SKM-1 treated with dmso at 0.1 percent for 144 hours (cell line): ENCODE measurements at regions not wholly inside any gene's neighbourhood (a gene's known extent, or its start where the extent isn't known, plus 50 kb on each side); places are given as distances from the start of the nearest gene placed in this dataset.
"Not testable (repeated sequence)": the region's sequence is repeated elsewhere in the genome, so short reads cannot be mapped to it uniquely, and the experiment has no call there.

ENCODE experiments used
- DNase-seq: peaks from one replicate; lab custom pipeline; 2025; ENCODE audit not compliant: unreplicated experiment; lab: John Stamatoyannopoulos, UW

- no peak for DNase-seq
Measured at GRCh38 chr4:17246656-17247055, 265.2 kb downstream of the QDPR start.

DNA sequence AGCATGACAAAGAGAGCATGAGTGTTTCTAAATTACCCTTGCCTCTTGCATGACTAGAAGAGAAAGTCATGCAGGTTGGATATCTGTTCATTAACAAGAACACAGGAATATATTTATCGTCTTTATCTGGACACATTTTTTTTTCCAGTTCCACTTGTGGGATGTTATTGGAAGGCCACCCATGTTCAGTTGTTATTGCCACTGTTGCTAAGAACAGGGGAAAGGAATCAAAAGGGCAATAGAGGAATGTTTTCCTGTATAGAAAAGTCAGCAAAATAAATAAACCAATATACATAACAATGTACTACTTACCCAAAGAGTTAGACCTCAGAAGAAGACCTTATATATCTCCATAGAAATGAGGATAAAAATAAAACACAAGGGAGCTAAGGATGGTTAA lies 270.1 kb downstream of the QDPR start:
- no peak for DNase-seq

DNA sequence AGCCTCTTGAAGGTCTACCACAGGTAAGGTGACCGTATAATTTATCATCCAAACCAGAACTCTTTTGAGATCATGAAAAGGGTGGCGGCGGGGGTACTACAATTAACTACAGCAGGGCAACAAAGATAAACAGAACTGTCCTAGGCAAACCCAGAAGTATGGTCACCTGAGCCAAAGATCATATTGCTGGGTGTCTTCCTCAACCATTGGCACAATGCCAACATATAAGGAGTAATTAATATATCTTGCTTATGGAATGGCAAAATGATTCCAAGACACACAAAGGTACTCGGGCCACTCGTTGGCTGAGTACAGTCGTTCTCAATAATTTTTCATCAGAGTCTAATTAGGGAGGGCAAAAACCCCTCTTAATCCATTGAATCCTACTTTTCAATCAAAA lies 273.3 kb downstream of the QDPR start:
- no peak for DNase-seq

GRCh38 chr4:17236686-17237085 lies 275.2 kb downstream of the QDPR start:
- no peak for DNase-seq

DNA sequence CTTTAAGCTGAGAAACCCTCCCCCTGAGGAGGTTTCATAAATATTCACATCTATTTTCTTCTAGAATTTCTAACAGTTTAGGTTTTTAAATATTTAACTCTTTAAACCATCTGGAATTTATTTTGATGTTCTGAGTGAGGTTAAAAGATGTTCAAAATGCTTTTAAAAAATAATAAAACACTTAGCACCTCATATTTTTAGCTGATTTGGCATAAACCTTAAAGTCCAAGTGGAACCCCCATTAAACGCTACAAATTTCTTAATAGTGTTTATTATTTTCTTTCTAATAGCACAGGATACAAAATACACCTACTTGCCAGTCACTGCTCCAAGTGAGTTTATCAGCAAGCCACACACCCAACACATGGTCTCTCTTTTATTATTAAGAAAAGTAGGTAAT lies 277.2 kb downstream of the QDPR start:
- no peak for DNase-seq

DNA sequence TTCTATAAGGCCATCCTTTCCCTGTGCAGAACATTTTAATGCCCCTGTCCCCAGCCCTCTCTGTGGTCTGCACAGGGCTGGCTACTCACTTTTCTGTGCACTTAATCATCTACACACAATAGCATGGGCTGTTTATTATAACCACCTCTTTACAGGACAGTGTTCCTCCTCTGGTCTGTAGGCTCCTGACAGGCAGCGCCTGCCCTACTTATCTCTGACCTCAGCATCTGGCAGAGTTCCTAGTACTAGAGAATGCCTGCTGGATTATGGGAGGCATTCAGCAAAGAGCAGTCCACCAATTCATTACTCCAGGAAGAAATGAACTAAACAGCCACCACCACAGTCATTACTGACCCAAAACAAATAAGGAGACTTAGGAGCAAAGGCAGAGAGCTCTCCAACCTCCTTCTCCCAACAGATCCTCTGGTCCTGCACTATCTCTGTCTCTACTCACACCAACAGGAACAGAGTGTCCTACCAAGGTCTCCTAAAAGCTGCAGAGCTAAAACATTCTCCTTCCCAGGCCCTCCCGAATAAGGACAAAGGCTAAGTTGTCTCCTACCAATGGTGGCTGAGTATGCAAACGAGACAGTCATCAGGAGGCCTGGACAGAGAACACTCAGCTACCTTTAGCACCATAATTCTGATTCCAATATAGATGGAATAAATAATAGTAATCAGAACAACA lies 279.2 kb downstream of the QDPR start:
- DNase-seq: no peak

GRCh38 chr4:17231880-17232475 lies 279.9 kb downstream of the QDPR start:
- DNase-seq: not testable (repeated sequence)

GRCh38 chr4:17230727-17231126 lies 281.2 kb downstream of the QDPR start:
- DNase-seq: no peak

DNA sequence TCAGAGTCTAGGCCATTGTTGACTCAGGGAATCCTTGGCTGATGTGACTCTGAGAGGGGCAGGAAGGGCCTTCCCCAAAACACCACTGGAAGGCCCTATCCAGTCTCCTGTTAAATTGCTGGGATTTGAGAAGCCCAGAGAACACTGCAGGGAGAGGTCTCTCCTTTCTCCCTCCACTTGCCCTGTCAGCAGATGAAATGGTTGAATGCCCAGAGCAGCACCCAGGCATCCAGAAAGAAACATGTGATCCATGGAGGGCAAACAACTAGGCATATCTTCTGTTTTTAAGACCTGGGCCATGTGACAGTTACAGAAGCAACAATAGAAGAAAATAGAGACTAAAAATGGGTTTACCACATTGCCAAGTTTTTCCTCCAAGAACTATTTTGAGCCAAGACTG lies 291.1 kb downstream of the QDPR start:
- no peak for DNase-seq

DNA sequence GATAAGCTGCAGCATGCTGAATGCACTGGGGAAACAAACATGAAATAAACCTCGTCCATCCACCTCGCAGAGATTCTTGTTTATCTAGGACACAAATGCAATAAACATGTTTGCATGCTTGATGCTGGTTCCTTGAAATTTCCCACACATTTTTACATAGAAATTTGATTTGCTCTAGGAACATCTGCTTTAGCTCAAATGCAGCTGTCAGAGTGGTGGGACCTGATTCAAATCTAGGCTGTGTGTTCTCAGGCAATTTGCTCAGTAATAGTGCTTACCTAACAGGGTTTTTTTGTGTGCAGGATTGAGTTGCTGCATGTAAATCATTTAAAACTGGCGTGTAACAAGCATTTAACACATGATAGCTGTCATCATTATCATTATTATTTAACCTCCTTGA lies 293.1 kb downstream of the QDPR start:
- no peak for DNase-seq

- no peak for DNase-seq
Measured at GRCh38 chr4:17206829-17207801, 304.8 kb downstream of the QDPR start.

DNA sequence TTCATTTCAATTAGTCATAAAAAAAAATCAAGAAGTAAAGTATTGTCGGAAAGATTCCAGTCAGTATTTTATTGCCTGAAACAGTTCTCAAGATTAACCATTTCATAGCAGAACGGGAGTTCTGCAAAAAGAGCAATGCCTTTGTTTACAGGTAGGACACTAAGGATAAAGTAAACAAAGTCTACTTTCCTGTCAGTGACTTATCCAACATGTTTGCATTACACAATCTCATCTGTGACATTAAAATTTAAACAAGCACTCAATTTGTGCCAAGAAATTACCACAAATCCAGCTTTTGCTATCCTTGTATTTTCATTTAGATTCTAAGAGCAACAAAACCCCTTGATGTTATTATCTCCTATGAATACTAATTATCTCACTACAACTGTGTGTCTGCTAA lies 306.5 kb upstream of the LDB2 start:
- DNase-seq: no peak

GRCh38 chr4:17203797-17204196 lies 305.4 kb upstream of the LDB2 start:
- DNase-seq: no peak

DNA sequence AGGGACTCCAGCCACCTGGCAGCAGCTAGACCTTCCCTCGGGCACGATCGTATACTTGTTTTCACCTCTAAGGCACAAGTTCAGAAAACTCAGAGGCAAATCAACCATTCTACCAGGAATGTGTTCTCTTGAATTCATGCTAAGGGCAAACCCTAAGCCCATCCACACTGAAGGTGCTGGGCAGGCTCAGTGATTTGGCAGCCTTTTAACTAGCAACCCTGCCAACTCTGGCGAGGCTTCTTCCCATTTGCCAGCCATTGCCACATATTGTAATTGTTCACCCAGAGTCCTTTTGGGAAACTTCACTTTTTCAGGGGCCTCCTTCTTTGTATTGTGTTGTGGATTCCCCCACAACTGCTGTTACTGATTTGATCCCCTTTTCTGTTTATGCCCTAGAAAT lies 298.6 kb upstream of the LDB2 start:
- DNase-seq: no peak

DNA sequence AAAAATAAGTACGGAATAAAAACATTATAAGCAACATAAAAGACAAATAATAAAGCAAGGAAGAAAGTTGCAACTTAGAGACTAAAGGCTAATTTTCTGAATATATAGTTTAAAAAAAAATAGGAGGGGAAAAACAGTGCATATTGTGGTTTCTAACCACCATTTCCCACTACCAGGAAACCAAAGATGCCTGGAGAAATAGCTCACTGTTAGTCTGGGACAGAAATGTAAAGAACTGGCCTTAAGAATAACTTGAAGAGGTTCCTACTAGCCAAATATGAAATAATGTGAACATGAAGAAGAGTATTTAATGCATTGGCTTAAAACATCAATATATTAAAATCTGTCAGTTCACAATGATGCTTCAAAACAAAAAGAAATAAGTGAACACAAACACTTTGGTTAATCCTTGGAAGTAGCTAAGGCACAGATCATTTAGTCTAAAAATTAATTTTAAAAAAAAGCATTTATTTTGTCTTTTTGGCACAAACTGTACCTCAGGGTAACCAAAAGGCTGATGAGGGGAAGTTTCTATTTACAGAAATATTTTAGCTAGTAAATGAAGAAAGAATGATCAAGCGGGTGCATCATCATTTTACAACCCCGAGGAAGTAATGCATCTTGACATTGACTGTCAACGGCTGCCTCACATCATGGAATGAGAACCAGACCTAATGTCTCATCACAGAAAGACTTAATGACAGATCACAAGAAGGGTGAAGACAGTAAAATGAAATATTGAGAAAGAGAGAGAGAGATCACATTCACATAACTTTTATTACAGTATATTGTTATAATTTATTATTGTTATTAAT lies 297.2 kb upstream of the LDB2 start:
- DNase-seq: no peak

DNA sequence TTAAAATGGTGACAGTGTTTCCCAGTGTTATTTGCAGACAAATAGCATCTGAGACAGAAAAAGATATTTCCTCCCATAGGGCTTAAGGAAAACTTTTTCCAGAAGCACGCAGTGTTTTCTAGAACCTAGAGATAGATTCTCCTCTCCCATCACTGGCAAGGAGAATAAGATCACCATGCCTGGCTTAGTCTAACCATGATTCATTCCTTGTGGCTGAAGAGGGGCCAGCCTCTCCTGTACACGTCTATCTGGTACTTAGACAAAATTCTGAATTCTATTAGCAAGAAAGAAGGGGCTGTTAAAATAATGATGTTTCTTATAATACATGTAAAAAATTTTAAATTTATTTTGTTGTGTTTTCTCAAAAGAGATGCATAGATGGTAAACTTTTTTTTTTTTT lies 296.1 kb upstream of the LDB2 start:
- DNase-seq: no peak

- no peak for DNase-seq
Measured at GRCh38 chr4:17189759-17190158, 291.3 kb upstream of the LDB2 start.

DNA sequence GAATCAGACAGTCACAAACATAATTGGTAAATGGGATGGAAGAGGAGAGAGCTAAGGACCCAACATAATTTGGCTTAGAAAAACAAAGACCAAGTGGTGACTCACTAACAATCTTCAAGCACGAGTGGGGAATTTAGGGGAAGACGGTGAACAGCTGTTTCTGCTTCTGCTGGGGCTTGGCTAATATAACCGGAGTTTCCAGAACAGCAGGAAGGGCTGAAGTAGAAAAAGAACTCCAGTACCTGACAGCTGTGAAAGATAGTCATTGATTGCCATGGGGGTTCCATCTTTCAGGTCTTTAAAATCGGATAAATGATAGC lies 290.9 kb upstream of the LDB2 start:
- no peak for DNase-seq

DNA sequence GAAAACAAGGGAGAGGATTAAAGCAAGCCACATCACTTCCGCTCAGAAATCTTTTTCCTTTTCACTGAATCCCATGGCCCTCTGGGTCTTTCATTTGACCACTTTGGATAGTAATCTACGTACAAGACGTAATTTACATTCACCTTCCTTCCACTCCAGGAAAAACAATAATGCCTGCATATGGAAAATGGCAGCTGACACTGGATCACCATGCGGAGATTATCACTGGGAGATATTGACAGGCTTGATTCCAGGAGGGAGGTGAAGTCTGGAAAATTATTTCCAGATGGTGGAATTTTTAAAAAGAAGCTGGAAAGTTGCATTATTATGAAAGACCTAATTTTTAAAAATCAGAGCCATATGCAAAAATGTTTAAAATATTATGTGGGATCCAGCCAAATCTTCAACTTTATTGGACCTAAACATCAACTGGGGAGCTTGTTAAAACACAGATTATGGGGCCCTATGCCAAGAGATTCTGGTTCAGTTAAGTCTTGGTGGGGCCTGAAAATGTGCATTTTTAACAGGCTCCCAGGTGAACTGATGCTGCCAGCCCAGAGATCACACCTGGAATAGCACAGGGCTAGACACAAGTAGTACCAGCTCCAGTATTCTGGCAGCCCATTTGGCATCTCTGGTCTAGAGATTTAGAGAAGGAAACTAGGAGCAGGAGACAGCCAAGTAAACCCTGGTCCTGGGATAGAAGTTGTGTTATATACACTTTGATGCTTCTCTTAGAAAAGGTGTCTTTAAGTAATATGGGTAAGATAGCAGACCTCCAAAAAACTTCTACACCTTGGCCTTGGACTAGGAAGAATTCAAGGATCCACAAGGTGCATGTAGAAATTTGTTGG lies 290.3 kb upstream of the LDB2 start:
- no peak for DNase-seq

GRCh38 chr4:17188125-17188524 lies 289.7 kb upstream of the LDB2 start:
- no peak for DNase-seq
